Dendritic cell treated with granulocyte-macrophage colony-stimulating factor and Interleukin-4, amounts not matched to agents 40 ng/mL and 50 ng/mL, for 4 days (primary cell): ENCODE measurements at regions not wholly inside any gene's neighbourhood (a gene's known extent, or its start where the extent isn't known, plus 50 kb on each side); places are given as distances from the start of the nearest gene placed in this dataset.

Experiments used
- H3K27ac Mint-ChIP-seq: one replicate; pipeline ENCODE4 v1.8.0; 2022; ENCODE audit warnings: mild to moderate bottlenecking, mixed read lengths
- H3K27me3 Mint-ChIP-seq: one replicate; pipeline ENCODE4 v1.8.0; 2022; ENCODE audit warnings: mild to moderate bottlenecking, mixed read lengths
- H3K36me3 Mint-ChIP-seq: one replicate; pipeline ENCODE4 v1.8.0; 2022; ENCODE audit warnings: low read depth, mixed read lengths
- H3K4me1 Mint-ChIP-seq: one replicate; pipeline ENCODE4 v1.8.0; 2022; ENCODE audit warnings: low read depth, mixed read lengths
- H3K4me3 Mint-ChIP-seq: one replicate; pipeline ENCODE4 v1.8.0; 2022; ENCODE audit warnings: mild to moderate bottlenecking, moderate library complexity, mixed read lengths
- H3K9me3 Mint-ChIP-seq: one replicate; pipeline ENCODE4 v1.8.0; 2022; ENCODE audit warnings: mixed read lengths
- intact Hi-C: fragments of 100-400 bp; cut with micrococcal nuclease; formaldehyde crosslinking; loops from one replicate; pipeline ENCODE4 v1.15.0; 2022

DNA sequence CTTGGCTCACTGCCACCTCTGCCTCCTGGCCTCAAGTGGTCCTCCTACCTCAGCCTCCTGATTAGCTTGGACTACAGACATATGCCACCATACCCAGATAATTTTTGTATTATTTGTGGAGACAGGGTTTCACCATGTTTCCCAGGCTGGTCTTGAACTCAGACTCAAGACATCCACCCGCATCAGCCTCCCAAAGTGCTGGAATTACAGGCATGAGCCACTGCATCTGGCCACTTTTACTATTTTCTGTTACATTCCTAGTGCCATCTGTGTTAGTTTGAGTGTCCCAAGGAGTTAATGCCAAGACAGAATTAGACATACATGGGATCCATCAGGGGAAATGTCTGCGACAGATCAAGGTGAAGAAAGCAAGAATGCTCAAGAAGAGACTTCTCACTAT is 288.2 kb upstream of the CTSO start:
- no peak overlapping the region for H3K27ac Mint-ChIP-seq
- intact Hi-C loops = no loop called here
- H3K4me1 Mint-ChIP-seq = no peaks in the 10 kb centered on the region
- no peaks in the 10 kb centered on the region for H3K27me3 Mint-ChIP-seq
- H3K9me3 Mint-ChIP-seq = no peaks in the 10 kb centered on the region
- H3K4me3 Mint-ChIP-seq = no peak overlapping the region
- no peaks in the 10 kb centered on the region for H3K36me3 Mint-ChIP-seq

DNA sequence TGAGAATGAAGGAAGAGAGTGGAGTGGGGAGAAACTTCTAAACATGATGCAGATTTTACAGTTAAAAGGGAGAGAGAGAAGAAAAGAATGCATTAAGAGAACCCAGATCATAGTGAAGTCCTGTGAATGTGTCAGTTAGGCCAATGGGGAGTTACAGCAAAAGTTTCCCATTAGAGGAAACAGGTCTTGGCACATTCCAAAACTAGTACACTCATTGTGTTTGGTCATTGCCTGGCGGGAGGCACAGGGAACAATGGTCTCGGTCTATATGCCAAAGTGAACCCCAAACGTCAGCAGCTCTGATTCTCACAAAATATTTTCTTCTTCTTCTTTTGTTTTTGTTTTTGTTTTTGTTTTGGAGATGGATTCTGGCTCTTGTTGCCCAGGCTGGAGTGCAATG is 284.5 kb upstream of the CTSO start:
- Mint-ChIP-seq H3K4me1 (no peaks in the 10 kb centered on the region), H3K36me3 (no peaks in the 10 kb centered on the region), H3K9me3 (no peaks in the 10 kb centered on the region), H3K4me3 (no peak overlapping the region), H3K27me3 (no peaks in the 10 kb centered on the region), H3K27ac (no peak overlapping the region)
- intact Hi-C loops = no loop called here

DNA sequence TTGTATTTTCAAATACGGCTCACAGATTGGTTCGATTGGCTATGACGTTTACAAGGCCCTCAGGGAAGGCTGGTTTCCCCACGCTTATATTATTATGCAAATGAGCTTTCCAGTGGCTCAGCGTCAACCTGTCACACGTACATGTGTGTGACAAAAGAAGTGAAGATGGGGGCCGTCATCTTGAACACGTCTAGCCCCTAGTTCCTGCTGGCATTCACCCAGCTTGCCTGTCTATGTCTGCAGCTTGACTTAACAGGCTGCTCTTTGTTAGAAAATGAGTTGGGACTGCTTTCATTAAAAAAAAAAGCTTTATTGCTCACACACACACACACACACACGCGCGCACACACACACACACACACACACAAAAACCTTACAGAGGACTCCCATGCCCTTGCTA is 283.6 kb upstream of the CTSO start:
- Mint-ChIP-seq H3K27ac (no peak overlapping the region), H3K4me3 (no peak overlapping the region), H3K27me3 (no peaks in the 10 kb centered on the region), H3K4me1 (no peaks in the 10 kb centered on the region), H3K9me3 (no peaks in the 10 kb centered on the region), H3K36me3 (no peaks in the 10 kb centered on the region)
- intact Hi-C loops = no loop called here

DNA sequence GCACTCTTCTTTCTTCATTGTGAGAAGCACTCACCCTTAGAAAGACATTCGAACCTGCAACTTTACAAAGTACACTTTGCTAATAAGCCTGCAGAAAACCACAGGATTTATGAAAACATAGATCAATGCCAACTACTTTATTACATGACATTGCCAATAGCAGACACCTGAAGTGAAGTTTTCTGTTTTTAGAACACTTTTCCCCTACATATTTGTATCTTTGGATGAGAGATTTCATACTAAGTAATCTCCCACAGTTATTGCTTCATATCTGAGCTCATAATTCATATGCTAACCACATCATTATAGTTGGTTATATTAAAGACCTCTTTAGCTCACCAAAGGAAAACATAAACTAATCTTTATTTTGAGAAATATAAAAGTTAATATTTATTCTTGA is 276.5 kb upstream of the CTSO start:
- intact Hi-C loops = no loop called here

DNA sequence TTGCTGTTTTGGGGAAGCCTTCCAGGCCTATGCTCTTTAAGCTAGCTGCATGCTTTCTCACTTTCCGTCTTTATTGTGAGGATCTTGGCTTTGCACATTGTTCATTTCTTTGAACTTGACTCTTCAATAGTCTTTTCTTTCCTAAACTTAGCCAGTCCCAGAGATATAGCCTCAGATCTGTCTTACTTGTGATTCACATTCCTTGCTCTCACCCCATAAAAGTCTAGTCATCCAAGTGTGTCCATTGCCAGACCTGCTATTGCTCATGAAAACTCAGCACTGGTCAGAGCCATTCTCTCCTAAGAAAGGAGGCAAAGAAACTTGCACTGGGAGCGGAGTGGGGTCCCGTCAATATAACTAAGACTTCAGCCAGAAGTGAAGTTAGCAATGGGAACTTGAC is 275.0 kb upstream of the CTSO start:
- Mint-ChIP-seq H3K36me3 (no peaks in the 10 kb centered on the region), H3K9me3 (no peaks in the 10 kb centered on the region), H3K27ac (no peak overlapping the region), H3K4me3 (no peak overlapping the region), H3K27me3 (no peaks in the 10 kb centered on the region), H3K4me1 (no peaks in the 10 kb centered on the region)
- intact Hi-C loops = no loop called here

More for the DNA sequence above, 276.5 kb upstream of the CTSO start:
- H3K9me3 Mint-ChIP-seq = no peaks in the 10 kb centered on the region
- no peaks in the 10 kb centered on the region for H3K27me3 Mint-ChIP-seq
- no peak overlapping the region for H3K27ac Mint-ChIP-seq
- no peaks in the 10 kb centered on the region for H3K36me3 Mint-ChIP-seq
- no peaks in the 10 kb centered on the region for H3K4me1 Mint-ChIP-seq
- H3K4me3 Mint-ChIP-seq = no peak overlapping the region

DNA sequence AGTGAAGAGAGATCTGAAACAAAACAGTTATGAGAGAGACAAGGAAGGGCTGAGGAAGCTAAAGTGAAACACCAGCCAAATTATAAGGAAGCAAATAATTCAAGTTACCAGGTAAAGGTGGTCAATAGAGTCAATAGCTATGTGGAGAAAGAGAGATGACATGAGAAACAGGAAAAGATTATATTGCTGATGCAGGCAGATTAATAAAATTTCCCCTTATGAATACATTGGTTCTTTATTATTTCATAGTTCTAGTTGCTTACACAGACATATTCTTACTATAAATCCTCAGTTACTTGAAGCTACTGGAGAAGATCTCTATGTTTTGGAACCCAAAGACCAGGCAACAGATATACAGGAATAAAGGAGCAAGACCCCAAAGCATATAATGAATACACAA is 273.7 kb upstream of the CTSO start:
- H3K36me3 Mint-ChIP-seq = no peaks in the 10 kb centered on the region
- no peak overlapping the region for H3K27ac Mint-ChIP-seq
- intact Hi-C loops = no loop called here
- no peaks in the 10 kb centered on the region for H3K27me3 Mint-ChIP-seq
- H3K4me3 Mint-ChIP-seq = no peak overlapping the region
- H3K4me1 Mint-ChIP-seq = no peaks in the 10 kb centered on the region
- no peaks in the 10 kb centered on the region for H3K9me3 Mint-ChIP-seq

DNA sequence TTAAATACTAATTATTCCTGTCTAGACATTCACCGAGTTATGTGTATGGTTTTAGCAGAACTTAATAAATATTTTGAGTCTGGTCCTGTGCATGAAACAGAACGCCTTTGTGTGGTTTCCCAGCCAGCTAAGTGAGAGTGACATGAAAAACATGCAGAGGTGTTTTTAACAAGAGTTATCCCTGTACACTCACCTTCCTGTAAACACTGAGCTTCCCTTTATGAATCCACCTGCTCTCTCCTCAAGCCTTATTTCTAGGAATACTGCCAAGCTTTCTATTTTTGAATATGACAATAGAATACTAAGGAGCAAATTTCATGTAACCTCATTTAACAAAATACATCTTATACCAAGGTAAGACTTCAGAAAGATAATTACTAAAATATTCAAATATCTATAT is 270.3 kb upstream of the CTSO start:
- intact Hi-C loops = no loop called here

DNA sequence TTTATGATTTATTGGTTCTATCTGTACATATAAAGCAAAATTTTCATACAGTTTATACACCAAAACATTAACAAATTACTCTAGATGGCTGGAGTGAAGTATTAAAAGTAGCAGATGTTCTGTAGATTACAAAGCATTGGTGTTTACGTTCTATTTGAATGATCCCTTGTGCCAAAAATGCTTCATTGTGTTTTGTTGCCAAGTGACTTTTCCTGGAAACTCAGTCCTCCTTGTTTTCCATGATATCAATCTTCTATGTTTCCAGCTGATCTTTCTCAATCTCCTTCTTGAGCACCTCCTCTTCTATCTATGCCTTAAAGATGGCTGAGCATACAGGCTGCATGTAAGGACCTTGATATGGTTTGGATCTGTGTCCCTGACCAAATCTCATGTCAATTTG is 263.6 kb upstream of the CTSO start:
- Mint-ChIP-seq H3K27me3 (no peaks in the 10 kb centered on the region), H3K4me3 (no peak overlapping the region), H3K36me3 (no peaks in the 10 kb centered on the region), H3K9me3 (no peaks in the 10 kb centered on the region), H3K4me1 (no peaks in the 10 kb centered on the region), H3K27ac (no peak overlapping the region)
- intact Hi-C loops = no loop called here

More for the DNA sequence above, 270.3 kb upstream of the CTSO start:
- H3K4me3 Mint-ChIP-seq = no peak overlapping the region
- no peak overlapping the region for H3K27ac Mint-ChIP-seq
- H3K27me3 Mint-ChIP-seq = no peaks in the 10 kb centered on the region
- H3K9me3 Mint-ChIP-seq = no peaks in the 10 kb centered on the region
- H3K4me1 Mint-ChIP-seq = no peaks in the 10 kb centered on the region
- H3K36me3 Mint-ChIP-seq = no peaks in the 10 kb centered on the region

DNA sequence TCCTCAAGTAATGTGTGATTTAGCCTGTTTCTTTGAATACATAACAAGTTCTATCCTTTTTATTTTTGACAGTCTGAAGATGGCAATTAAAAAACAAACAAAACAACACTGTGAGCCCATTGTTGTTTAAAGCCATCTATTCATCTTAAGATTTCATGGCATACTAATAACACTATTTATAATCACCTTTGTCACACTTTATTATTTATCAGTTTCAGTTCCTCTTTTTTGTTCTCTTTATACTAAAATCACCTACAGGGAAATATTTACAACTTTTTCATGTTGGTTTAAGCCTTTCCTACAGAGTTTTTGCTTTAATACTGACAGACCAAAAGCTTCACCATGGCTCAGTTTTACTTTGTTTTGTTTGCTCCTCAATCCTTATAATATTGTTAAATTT is 247.4 kb upstream of the CTSO start:
- intact Hi-C loops = no loop called here
- Mint-ChIP-seq H3K4me3 (no peak overlapping the region), H3K27me3 (no peaks in the 10 kb centered on the region), H3K4me1 (no peaks in the 10 kb centered on the region), H3K9me3 (peaks cover 8% of the 10 kb centered on the region), H3K36me3 (no peaks in the 10 kb centered on the region), H3K27ac (no peak overlapping the region)

DNA sequence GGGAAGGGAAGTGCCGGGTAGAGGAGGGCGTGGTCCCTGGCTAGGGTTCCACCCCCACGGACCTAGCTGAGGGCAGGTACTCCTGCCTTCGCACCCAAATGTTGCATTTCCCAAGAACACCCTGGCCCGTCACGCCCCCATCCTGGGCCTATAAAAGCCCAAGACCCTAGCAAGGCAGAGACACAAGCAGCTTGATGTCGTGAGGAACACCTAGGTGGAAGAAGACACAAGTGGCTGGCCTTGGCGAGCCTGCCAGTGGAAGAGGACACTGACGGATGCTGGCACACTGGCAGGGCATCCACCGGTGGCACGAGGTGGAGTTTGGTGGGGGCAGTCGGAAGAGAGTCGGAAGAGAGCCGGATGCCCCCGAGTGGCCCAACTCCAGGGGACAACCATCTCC is 244.8 kb upstream of the CTSO start:
- H3K36me3 Mint-ChIP-seq = no peaks in the 10 kb centered on the region
- H3K27ac Mint-ChIP-seq = no peak overlapping the region
- no peaks in the 10 kb centered on the region for H3K9me3 Mint-ChIP-seq
- no peaks in the 10 kb centered on the region for H3K4me1 Mint-ChIP-seq
- intact Hi-C loops = no loop called here
- no peak overlapping the region for H3K4me3 Mint-ChIP-seq
- no peaks in the 10 kb centered on the region for H3K27me3 Mint-ChIP-seq

DNA sequence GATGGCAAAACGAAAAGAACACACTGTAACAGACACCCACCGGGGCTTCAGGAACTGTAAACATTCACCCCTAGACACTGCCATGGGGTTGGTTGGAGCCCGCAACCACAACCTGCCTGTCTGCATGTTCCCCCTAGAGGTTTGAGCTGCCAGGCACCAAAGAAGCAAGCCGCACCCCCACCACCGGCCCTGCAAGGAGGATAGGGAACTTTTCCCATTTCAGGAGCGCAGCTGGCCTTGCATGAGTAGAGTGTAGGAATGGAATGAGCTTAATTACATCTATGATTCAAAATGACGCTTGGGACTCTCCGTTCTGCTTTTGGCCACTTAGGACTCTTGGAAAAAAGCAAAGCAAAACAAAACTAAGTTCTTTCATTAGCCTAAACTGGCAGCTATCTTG is 243.6 kb upstream of the CTSO start:
- Mint-ChIP-seq H3K27me3 (no peaks in the 10 kb centered on the region), H3K27ac (no peak overlapping the region), H3K36me3 (no peaks in the 10 kb centered on the region), H3K4me3 (no peak overlapping the region), H3K4me1 (no peaks in the 10 kb centered on the region), H3K9me3 (no peaks in the 10 kb centered on the region)
- intact Hi-C loops = no loop called here

DNA sequence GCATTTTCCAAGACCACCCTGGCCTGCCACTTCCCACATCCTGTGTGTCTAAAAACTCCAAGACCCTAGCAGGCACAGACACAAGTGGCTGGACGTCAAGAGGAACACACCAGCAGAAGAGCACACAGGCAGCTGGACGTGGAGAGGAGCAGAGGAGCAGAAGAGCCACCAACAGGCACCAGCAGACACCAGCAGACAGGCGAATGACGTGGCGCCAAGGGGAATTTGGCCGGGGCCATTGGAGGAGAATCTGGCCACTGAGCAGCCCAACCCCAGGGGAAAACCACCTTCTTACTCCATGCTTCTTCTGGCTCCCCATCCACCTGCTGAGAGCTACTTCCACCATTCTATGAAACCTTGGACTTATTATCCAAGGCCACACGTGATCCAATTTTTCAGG is 243.1 kb upstream of the CTSO start:
- intact Hi-C loops = no loop called here
- no peaks in the 10 kb centered on the region for H3K9me3 Mint-ChIP-seq
- no peak overlapping the region for H3K4me3 Mint-ChIP-seq
- H3K27me3 Mint-ChIP-seq = no peaks in the 10 kb centered on the region
- H3K36me3 Mint-ChIP-seq = no peaks in the 10 kb centered on the region
- no peaks in the 10 kb centered on the region for H3K4me1 Mint-ChIP-seq
- H3K27ac Mint-ChIP-seq = no peak overlapping the region

DNA sequence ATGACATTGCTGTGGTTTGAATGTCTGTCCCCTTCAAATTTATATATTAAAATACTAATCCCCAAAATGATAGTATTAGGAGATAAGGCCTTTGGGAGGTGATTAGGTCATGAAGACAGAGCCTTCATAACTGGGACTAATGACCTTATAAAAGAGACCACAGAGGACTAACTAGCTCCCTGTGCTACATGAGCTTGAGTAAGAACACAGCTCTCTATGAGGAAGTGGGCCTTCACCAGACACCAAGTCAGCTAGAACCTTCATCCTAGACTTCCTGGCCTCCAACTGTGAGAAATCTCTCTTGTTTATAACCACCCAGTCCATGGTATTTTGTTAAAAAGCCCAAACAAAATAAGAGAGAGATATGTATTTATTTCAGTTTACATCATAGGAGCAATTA is 242.2 kb upstream of the CTSO start:
- Mint-ChIP-seq H3K4me1 (no peaks in the 10 kb centered on the region), H3K27me3 (no peaks in the 10 kb centered on the region), H3K4me3 (no peak overlapping the region), H3K36me3 (no peaks in the 10 kb centered on the region), H3K9me3 (no peaks in the 10 kb centered on the region), H3K27ac (no peak overlapping the region)
- intact Hi-C loops = no loop called here

DNA sequence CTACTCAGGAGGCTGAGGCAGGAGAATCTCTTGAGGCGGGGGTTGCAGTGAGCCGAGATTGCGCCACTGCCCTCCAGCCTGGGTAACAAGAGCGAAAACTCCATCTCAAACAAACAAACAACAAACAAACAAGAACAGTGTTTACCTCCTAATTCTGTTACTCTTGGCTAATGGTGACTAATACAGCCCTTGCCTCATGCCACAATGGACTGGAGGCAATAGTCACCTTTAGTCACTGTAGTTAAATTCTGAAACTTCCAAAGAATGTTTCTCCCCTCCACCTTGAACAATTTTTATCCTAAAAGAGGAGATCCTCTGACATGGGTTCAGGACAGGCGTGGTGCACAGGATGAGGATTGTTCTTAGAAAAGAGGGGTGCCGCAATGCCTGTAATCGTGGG is 241.2 kb upstream of the CTSO start:
- Mint-ChIP-seq H3K27ac (no peak overlapping the region), H3K27me3 (no peaks in the 10 kb centered on the region), H3K36me3 (no peaks in the 10 kb centered on the region), H3K9me3 (no peaks in the 10 kb centered on the region), H3K4me3 (no peak overlapping the region), H3K4me1 (no peaks in the 10 kb centered on the region)
- intact Hi-C loops = no loop called here

DNA sequence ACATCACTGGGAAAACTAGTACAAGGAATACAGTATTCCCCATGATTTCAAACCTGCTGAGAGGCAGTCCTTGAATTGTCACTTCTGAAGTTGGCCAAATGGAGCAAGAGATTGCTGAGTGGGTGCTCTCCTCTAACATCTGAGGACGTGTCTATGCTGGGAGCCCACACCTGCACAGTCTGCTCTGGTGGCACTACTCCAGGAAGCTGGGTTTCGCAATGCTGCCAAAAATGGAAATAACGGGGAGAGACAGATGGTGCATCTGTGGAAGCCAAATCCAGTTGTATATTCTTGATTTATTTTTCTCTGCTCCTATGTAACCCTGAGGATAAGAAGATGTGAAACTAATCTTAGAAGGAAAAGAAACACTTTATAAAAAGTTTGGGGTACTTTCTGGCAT is 240.1 kb upstream of the CTSO start:
- Mint-ChIP-seq H3K4me1 (no peaks in the 10 kb centered on the region), H3K27me3 (no peaks in the 10 kb centered on the region), H3K36me3 (no peaks in the 10 kb centered on the region), H3K4me3 (no peak overlapping the region), H3K27ac (no peak overlapping the region), H3K9me3 (no peaks in the 10 kb centered on the region)
- intact Hi-C loops = no loop called here

DNA sequence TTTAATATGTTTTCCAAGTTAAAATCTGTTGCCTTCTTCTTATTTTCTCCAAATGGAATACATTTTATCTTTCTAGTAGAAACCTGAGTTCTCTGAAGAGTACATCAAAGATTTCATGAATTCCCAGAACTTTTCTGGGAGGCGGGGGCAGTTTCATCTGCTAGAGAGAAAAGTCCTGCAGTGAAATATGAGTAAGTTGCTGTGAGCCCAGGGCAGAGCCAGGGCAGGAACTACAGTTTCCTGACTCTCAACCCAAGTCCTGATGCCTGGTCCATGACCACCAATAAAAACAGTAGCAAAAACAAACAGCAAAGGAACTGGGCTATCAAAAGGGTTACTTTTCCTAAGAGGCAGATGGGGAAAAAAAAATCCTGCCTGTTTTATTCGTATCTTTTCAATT is 239.4 kb upstream of the CTSO start:
- Mint-ChIP-seq H3K9me3 (no peaks in the 10 kb centered on the region), H3K27me3 (no peaks in the 10 kb centered on the region), H3K36me3 (no peaks in the 10 kb centered on the region), H3K4me3 (no peak overlapping the region), H3K4me1 (no peaks in the 10 kb centered on the region), H3K27ac (no peak overlapping the region)
- intact Hi-C loops = no loop called here
